Erythroblast (primary cell): ENCODE measurements at regions not wholly inside any gene's neighbourhood (a gene's known extent, or its start where the extent isn't known, plus 50 kb on each side); places are given as distances from the start of the nearest gene placed in this dataset.

Experiments
- GATA1 ChIP-seq: IDR thresholded peaks from 2 replicates; pipeline ENCODE4 v1.6.1; 2011; ENCODE audit warnings: low read depth, mild to moderate bottlenecking, control low read depth, low read length, moderate library complexity
- POLR2A ChIP-seq: IDR thresholded peaks from 2 replicates; pipeline ENCODE4 v1.6.1; 2011; ENCODE audit warnings: mild to moderate bottlenecking, low read length

DNA sequence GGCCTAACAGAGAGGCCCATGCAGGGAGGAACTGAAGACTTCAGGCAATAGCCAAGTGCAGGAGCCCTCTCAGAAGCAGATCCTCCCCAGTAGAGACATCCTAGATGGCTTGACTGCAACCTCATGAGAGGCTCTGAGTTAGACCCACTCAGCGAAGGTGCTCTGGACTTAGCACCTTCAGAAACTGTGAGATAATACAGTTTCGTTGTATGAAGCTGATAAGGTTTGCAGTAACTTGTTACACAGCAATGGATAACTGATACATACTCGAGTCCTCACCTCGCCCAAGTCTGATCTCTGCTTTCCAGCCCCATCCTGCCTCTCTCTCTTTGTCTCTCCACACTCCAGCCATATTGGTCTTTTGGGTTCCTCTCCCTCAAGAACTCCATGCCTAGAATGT is 136.4 kb upstream of the EEPD1 start:
- TF ChIP-seq POLR2A (no peak), GATA1 (no peak)
